GM23338 (cell line): ENCODE measurements at regions not wholly inside any gene's neighbourhood (a gene's known extent, or its start where the extent isn't known, plus 50 kb on each side); places are given as distances from the start of the nearest gene placed in this dataset.

ENCODE experiments used
- CREB1 ChIP-seq: fragments of 250-450 bp; sonication (Bioruptor Pico); IDR thresholded peaks from 2 replicates; pipeline ENCODE4 v1.5.0; 2020; ENCODE audit warnings: low read depth, mild to moderate bottlenecking, moderate library complexity
- EZH2phosphoT487 ChIP-seq: fragments of 200-600 bp; sonication (generic); IDR thresholded peaks from one replicate; pipeline ENCODE4 v1.8.1; 2018; ENCODE audit warnings: antibody characterized with exemption; ENCODE audit not compliant: unreplicated experiment
- JUNB ChIP-seq: IDR thresholded peaks from one replicate; pipeline ENCODE4 v1.6.1; 2016; ENCODE audit warnings: antibody characterized with exemption; ENCODE audit not compliant: unreplicated experiment
- NANOG ChIP-seq: IDR thresholded peaks from 2 replicates; pipeline ENCODE4 v1.6.1; 2016; ENCODE audit warnings: antibody characterized with exemption, borderline replicate concordance
- POLR2AphosphoS5 ChIP-seq: IDR thresholded peaks from 2 replicates; pipeline ENCODE4 v1.6.1; 2016; ENCODE audit warnings: antibody characterized with exemption, low read depth
- STAT1 ChIP-seq: IDR thresholded peaks from one replicate; pipeline ENCODE4 v1.6.1; 2016; ENCODE audit warnings: antibody characterized with exemption; ENCODE audit not compliant: unreplicated experiment
- ZNF114 ChIP-seq: fragments of 250-450 bp; sonication (Bioruptor Pico); IDR thresholded peaks from 2 replicates; pipeline ENCODE4 v1.5.0; 2020; ENCODE audit warnings: mild to moderate bottlenecking, moderate library complexity
- ZNF331 ChIP-seq: fragments of 250-450 bp; sonication (Bioruptor Pico); IDR thresholded peaks from 2 replicates; pipeline ENCODE4 v1.5.0; 2020; ENCODE audit warnings: low read depth, mild to moderate bottlenecking, moderate library complexity
- TF ChIP-seq, protein P1 (sequence below): fragments of 250-450 bp; sonication (Bioruptor Pico); IDR thresholded peaks from 2 replicates; pipeline ENCODE4 v1.5.0; 2020; ENCODE audit warnings: mild to moderate bottlenecking, moderate library complexity
- TF ChIP-seq, protein P2 (sequence below): IDR thresholded peaks from 2 replicates; pipeline ENCODE4 v1.6.1; 2016; ENCODE audit warnings: antibody characterized with exemption
- TF ChIP-seq, protein P3 (sequence below): IDR thresholded peaks from one replicate; pipeline ENCODE4 v1.6.1; 2018; ENCODE audit warnings: antibody characterized with exemption; ENCODE audit not compliant: unreplicated experiment

DNA sequence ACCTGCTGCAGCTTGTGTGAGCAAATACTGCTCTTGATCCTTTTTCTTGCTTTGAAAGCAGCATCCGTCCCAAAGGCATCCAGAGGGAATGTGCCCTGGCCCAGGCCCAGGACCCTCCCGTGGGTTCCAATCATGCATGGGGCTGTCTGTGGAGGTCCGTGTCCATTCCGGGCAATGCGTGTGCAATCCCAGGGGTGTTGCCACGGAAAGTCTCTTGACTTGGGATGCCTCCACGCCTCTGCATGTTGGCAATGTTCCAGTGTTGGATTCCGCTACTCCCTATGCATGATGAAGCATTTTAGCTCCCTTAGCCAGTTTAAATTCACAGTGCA lies 105.7 kb downstream of the SNRPN start (continued):
- TF ChIP-seq, protein P1, sequence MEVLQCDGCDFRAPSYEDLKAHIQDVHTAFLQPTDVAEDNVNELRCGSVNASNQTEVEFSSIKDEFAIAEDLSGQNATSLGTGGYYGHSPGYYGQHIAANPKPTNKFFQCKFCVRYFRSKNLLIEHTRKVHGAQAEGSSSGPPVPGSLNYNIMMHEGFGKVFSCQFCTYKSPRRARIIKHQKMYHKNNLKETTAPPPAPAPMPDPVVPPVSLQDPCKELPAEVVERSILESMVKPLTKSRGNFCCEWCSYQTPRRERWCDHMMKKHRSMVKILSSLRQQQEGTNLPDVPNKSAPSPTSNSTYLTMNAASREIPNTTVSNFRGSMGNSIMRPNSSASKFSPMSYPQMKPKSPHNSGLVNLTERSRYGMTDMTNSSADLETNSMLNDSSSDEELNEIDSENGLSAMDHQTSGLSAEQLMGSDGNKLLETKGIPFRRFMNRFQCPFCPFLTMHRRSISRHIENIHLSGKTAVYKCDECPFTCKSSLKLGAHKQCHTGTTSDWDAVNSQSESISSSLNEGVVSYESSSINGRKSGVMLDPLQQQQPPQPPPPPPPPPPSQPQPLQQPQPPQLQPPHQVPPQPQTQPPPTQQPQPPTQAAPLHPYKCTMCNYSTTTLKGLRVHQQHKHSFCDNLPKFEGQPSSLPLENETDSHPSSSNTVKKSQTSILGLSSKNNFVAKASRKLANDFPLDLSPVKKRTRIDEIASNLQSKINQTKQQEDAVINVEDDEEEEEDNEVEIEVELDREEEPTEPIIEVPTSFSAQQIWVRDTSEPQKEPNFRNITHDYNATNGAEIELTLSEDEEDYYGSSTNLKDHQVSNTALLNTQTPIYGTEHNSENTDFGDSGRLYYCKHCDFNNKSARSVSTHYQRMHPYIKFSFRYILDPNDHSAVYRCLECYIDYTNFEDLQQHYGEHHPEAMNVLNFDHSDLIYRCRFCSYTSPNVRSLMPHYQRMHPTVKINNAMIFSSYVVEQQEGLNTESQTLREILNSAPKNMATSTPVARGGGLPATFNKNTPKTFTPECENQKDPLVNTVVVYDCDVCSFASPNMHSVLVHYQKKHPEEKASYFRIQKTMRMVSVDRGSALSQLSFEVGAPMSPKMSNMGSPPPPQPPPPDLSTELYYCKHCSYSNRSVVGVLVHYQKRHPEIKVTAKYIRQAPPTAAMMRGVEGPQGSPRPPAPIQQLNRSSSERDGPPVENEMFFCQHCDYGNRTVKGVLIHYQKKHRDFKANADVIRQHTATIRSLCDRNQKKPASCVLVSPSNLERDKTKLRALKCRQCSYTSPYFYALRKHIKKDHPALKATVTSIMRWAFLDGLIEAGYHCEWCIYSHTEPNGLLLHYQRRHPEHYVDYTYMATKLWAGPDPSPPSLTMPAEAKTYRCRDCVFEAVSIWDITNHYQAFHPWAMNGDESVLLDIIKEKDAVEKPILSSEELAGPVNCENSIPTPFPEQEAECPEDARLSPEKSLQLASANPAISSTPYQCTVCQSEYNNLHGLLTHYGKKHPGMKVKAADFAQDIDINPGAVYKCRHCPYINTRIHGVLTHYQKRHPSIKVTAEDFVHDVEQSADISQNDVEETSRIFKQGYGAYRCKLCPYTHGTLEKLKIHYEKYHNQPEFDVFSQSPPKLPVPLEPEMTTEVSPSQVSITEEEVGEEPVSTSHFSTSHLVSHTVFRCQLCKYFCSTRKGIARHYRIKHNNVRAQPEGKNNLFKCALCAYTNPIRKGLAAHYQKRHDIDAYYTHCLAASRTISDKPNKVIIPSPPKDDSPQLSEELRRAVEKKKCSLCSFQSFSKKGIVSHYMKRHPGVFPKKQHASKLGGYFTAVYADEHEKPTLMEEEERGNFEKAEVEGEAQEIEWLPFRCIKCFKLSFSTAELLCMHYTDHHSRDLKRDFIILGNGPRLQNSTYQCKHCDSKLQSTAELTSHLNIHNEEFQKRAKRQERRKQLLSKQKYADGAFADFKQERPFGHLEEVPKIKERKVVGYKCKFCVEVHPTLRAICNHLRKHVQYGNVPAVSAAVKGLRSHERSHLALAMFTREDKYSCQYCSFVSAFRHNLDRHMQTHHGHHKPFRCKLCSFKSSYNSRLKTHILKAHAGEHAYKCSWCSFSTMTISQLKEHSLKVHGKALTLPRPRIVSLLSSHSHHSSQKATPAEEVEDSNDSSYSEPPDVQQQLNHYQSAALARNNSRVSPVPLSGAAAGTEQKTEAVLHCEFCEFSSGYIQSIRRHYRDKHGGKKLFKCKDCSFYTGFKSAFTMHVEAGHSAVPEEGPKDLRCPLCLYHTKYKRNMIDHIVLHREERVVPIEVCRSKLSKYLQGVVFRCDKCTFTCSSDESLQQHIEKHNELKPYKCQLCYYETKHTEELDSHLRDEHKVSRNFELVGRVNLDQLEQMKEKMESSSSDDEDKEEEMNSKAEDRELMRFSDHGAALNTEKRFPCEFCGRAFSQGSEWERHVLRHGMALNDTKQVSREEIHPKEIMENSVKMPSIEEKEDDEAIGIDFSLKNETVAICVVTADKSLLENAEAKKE (CRISPR knock-in tag), result no peak
- TF ChIP-seq NANOG (no peak), CREB1 (CRISPR knock-in tag) (no peak), EZH2phosphoT487 (no peak), POLR2AphosphoS5 (no peak), ZNF114 (CRISPR knock-in tag) (no peak), STAT1 (no peak), ZNF331 (no peak), JUNB (no peak)
- TF ChIP-seq, protein P2, sequence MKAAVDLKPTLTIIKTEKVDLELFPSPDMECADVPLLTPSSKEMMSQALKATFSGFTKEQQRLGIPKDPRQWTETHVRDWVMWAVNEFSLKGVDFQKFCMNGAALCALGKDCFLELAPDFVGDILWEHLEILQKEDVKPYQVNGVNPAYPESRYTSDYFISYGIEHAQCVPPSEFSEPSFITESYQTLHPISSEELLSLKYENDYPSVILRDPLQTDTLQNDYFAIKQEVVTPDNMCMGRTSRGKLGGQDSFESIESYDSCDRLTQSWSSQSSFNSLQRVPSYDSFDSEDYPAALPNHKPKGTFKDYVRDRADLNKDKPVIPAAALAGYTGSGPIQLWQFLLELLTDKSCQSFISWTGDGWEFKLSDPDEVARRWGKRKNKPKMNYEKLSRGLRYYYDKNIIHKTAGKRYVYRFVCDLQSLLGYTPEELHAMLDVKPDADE, result no peak
- TF ChIP-seq, protein P3, sequence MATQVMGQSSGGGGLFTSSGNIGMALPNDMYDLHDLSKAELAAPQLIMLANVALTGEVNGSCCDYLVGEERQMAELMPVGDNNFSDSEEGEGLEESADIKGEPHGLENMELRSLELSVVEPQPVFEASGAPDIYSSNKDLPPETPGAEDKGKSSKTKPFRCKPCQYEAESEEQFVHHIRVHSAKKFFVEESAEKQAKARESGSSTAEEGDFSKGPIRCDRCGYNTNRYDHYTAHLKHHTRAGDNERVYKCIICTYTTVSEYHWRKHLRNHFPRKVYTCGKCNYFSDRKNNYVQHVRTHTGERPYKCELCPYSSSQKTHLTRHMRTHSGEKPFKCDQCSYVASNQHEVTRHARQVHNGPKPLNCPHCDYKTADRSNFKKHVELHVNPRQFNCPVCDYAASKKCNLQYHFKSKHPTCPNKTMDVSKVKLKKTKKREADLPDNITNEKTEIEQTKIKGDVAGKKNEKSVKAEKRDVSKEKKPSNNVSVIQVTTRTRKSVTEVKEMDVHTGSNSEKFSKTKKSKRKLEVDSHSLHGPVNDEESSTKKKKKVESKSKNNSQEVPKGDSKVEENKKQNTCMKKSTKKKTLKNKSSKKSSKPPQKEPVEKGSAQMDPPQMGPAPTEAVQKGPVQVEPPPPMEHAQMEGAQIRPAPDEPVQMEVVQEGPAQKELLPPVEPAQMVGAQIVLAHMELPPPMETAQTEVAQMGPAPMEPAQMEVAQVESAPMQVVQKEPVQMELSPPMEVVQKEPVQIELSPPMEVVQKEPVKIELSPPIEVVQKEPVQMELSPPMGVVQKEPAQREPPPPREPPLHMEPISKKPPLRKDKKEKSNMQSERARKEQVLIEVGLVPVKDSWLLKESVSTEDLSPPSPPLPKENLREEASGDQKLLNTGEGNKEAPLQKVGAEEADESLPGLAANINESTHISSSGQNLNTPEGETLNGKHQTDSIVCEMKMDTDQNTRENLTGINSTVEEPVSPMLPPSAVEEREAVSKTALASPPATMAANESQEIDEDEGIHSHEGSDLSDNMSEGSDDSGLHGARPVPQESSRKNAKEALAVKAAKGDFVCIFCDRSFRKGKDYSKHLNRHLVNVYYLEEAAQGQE, result no peak
